CD14-positive monocyte (primary cell): ENCODE measurements at regions not wholly inside any gene's neighbourhood (a gene's known extent, or its start where the extent isn't known, plus 50 kb on each side); places are given as distances from the start of the nearest gene placed in this dataset.

Source experiments
- DNase-seq, 3 donors: peaks; one replicate each; pipeline ENCODE4 v3.0.0-alpha.2; 2011 to 2022
- H2AFZ ChIP-seq: 2 replicates; pipeline ENCODE4 v1.6.0; 2012; ENCODE audit warnings: mild to moderate bottlenecking, low read depth, low read length, inconsistent platforms; ENCODE audit not compliant: insufficient read depth, poor library complexity, severe bottlenecking
- H3K27ac ChIP-seq, 2 donors: 1 replicate in 1 of 2; 2 replicates in 1 of 2; pipeline ENCODE4 v1.5.1; 2012 to 2013; ENCODE audit warnings: low read length in 2 of 2, control low read depth in 1 of 2, inconsistent platforms in 1 of 2, low read depth in 1 of 2, mild to moderate bottlenecking in 1 of 2
- H3K27me3 ChIP-seq, 2 donors: one replicate each; pipeline versions ENCODE4 v1.6.0 to v1.6.1; 2011 to 2013; ENCODE audit warnings: low read length in 2 of 2; ENCODE audit not compliant: control insufficient read depth in 2 of 2, insufficient read depth in 2 of 2
- H3K36me3 ChIP-seq, 2 donors: replicated peaks in 1 of 2; 1 replicate in 1 of 2; 2 replicates in 1 of 2; pipeline versions ENCODE4 v1.5.1 to v1.6.1; 2012 to 2013; ENCODE audit warnings: low read length in 2 of 2, control low read depth in 1 of 2, inconsistent platforms in 1 of 2, mild to moderate bottlenecking in 1 of 2; ENCODE audit not compliant: insufficient read depth in 2 of 2, control insufficient read depth in 1 of 2
- H3K4me1 ChIP-seq, 2 donors: 1 replicate in 1 of 2; 2 replicates in 1 of 2; pipeline versions ENCODE4 v1.5.1 to v1.6.1; 2012 to 2013; ENCODE audit warnings: low read length in 2 of 2, control low read depth in 1 of 2, inconsistent platforms in 1 of 2, mild to moderate bottlenecking in 1 of 2, moderate library complexity in 1 of 2; ENCODE audit not compliant: insufficient read depth in 2 of 2, control insufficient read depth in 1 of 2
- H3K4me2 ChIP-seq: replicated peaks from 2 replicates; pipeline ENCODE3; 2012; ENCODE audit warnings: low read length, moderate library complexity, mild to moderate bottlenecking; ENCODE audit not compliant: poor library complexity, severe bottlenecking; ENCODE audit errors: extremely low read depth
- H3K4me3 ChIP-seq, 3 experiments: fragments of 200-600 bp in 1 of 3; sonication (generic) in 1 of 3; replicated peaks in 1 of 3; 1 replicate in 2 of 3; 2 replicates in 1 of 3; pipeline ENCODE4 v1.5.1; 2011 to 2013; ENCODE audit warnings: low read length in 3 of 3, mild to moderate bottlenecking in 3 of 3, control low read depth in 2 of 3, low read depth in 2 of 3, inconsistent platforms in 1 of 3, moderate library complexity in 1 of 3
- H3K79me2 ChIP-seq: 2 replicates; pipeline ENCODE4 v1.6.0; 2012; ENCODE audit warnings: mild to moderate bottlenecking, control low read depth, inconsistent platforms, low read length, moderate library complexity; ENCODE audit not compliant: insufficient read depth
- H3K9ac ChIP-seq: 2 replicates; pipeline ENCODE4 v1.6.0; 2017; ENCODE audit warnings: low read length, mild to moderate bottlenecking; ENCODE audit not compliant: insufficient read depth, poor library complexity, severe bottlenecking
- H3K9me3 ChIP-seq, 2 donors: replicated peaks in 1 of 2; 1 replicate in 1 of 2; 2 replicates in 1 of 2; pipeline versions ENCODE4 v1.5.1 to v1.6.1; 2012 to 2013; ENCODE audit warnings: low read length in 2 of 2, control low read depth in 1 of 2; ENCODE audit not compliant: control insufficient read depth in 1 of 2, insufficient read depth in 1 of 2
- H4K20me1 ChIP-seq: 2 replicates; pipeline ENCODE4 v1.6.0; 2012; ENCODE audit warnings: mild to moderate bottlenecking, low read length, control low read depth, moderate library complexity; ENCODE audit not compliant: insufficient read depth
- H3K27ac Mint-ChIP-seq, 7 donors: one replicate each; pipeline ENCODE4 v1.8.0; 2020; ENCODE audit warnings: mild to moderate bottlenecking in 7 of 7, mixed read lengths in 7 of 7, moderate library complexity in 6 of 7, inconsistent platforms in 2 of 7
- H3K27me3 Mint-ChIP-seq, 3 donors: one replicate each; pipeline ENCODE4 v1.8.0; 2021 to 2022; ENCODE audit warnings: low read depth in 3 of 3, mild to moderate bottlenecking in 3 of 3, mixed read lengths in 3 of 3, moderate library complexity in 3 of 3, inconsistent platforms in 1 of 3
- H3K36me3 Mint-ChIP-seq, 2 donors: one replicate each; pipeline ENCODE4 v1.8.0; 2020; ENCODE audit warnings: mixed read lengths in 2 of 2, inconsistent platforms in 1 of 2, mild to moderate bottlenecking in 1 of 2
- H3K4me1 Mint-ChIP-seq: one replicate; pipeline ENCODE4 v1.8.0; 2020; ENCODE audit warnings: mild to moderate bottlenecking, mixed read lengths
- H3K4me3 Mint-ChIP-seq, 2 donors: one replicate each; pipeline ENCODE4 v1.8.0; 2020; ENCODE audit warnings: mild to moderate bottlenecking in 2 of 2, mixed read lengths in 2 of 2, moderate library complexity in 1 of 2
- H3K9me3 Mint-ChIP-seq, 7 donors: one replicate each; pipeline ENCODE4 v1.8.0; 2020 to 2022; ENCODE audit warnings: mixed read lengths in 7 of 7, mild to moderate bottlenecking in 6 of 7, moderate library complexity in 6 of 7, inconsistent platforms in 2 of 7
- WGBS: methylation state at CpG from one replicate; pipeline ENCODE4 v1.1.5; 2013; ENCODE audit warnings: missing lambda C conversion rate; ENCODE audit not compliant: insufficient coverage; 5-methylcytosine and 5-hydroxymethylcytosine counted together
- intact Hi-C, 2 donors: fragments of 100-400 bp; cut with micrococcal nuclease; formaldehyde crosslinking; loops; one replicate each; pipeline versions ENCODE4 v1.15.0 to v1.15.1; 2023
- TF ChIP-seq, protein P1 (sequence below): fragments of 200-600 bp; IDR thresholded peaks from one replicate; pipeline ENCODE4 v1.8.0; 2022; ENCODE audit warnings: antibody characterized with exemption, mild to moderate bottlenecking

DNA sequence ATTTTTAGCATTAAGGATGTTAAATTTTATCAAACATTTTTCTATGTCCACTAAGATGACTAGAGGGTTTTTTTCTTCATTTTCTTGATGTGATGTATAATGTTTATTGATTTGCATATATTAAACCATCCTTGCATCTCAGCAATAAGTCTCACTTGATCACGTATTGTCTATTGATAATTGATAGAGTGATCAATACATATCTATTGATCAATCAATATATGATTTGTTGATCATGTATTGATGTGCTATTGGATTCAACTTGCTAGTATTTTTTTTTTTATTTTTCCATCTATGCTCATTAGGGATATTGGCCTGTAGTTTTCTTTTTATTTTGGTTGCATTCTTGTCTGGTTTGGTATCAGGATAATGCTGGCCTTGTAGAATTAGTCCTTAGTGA lies 2202.0 kb downstream of the PCDH9 start:
- peaks cover 0 to 14% (median 7%) of the 10 kb centered on the region in 7 donors for H3K9me3 Mint-ChIP-seq
- DNase-seq = no peak

DNA sequence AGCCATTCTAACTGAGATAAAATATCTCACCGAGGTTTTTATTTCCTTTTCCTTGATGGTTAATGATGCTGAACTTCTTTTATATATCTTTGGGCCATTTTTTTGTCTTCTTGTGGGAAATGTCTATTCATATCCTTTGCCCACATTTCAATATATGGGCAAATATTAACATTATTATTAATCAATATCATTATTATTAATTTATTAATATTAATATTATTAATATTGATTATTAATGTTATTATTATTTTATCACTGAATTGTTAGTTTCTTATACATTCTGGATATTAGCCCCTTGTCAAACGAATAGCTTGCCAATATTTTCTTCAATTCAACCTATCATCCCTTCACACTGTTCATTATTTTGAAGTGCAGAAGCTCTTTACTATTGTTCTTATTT lies 2203.6 kb downstream of the PCDH9 start:
- Histone ChIP-seq H3K4me1 (no peaks in the 10 kb centered on the region), H3K4me2 (no peak overlapping the region), H3K27me3 (no peaks in the 10 kb centered on the region), H3K27ac (no peak overlapping the region), H2AFZ (no peak overlapping the region), H3K9me3 (peaks cover 0 to 4% of the 10 kb centered on the region in 2 donors), H4K20me1 (no peaks in the 10 kb centered on the region), H3K79me2 (no peaks in the 10 kb centered on the region), H3K9ac (no peak overlapping the region), H3K36me3 (no peaks in the 10 kb centered on the region), H3K4me3 (no peak overlapping the region)
- TF ChIP-seq, protein P1, sequence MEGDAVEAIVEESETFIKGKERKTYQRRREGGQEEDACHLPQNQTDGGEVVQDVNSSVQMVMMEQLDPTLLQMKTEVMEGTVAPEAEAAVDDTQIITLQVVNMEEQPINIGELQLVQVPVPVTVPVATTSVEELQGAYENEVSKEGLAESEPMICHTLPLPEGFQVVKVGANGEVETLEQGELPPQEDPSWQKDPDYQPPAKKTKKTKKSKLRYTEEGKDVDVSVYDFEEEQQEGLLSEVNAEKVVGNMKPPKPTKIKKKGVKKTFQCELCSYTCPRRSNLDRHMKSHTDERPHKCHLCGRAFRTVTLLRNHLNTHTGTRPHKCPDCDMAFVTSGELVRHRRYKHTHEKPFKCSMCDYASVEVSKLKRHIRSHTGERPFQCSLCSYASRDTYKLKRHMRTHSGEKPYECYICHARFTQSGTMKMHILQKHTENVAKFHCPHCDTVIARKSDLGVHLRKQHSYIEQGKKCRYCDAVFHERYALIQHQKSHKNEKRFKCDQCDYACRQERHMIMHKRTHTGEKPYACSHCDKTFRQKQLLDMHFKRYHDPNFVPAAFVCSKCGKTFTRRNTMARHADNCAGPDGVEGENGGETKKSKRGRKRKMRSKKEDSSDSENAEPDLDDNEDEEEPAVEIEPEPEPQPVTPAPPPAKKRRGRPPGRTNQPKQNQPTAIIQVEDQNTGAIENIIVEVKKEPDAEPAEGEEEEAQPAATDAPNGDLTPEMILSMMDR = no peak
- H3K27me3 Mint-ChIP-seq = peaks cover 0 to 1% (median 0%) of the 10 kb centered on the region in 3 donors
- no peak overlapping the region for H3K27ac Mint-ChIP-seq
- no peak overlapping the region for H3K4me3 Mint-ChIP-seq
- DNase-seq = no peak
- no peaks in the 10 kb centered on the region for H3K4me1 Mint-ChIP-seq
- intact Hi-C loops = no loop called here
- H3K9me3 Mint-ChIP-seq = peaks cover 0 to 13% (median 4%) of the 10 kb centered on the region in 7 donors
- H3K36me3 Mint-ChIP-seq = no peaks in the 10 kb centered on the region
- no CpG with 5 or more reads among the region's 2 CpGs for WGBS

More for the DNA sequence above, 2202.0 kb downstream of the PCDH9 start:
- Histone ChIP-seq H4K20me1 (no peaks in the 10 kb centered on the region), H3K4me3 (no peak overlapping the region), H3K36me3 (no peaks in the 10 kb centered on the region), H3K4me2 (no peak overlapping the region), H3K4me1 (no peaks in the 10 kb centered on the region), H3K27me3 (no peaks in the 10 kb centered on the region), H3K9ac (no peak overlapping the region), H3K9me3 (peaks cover 0 to 8% of the 10 kb centered on the region in 2 donors), H3K79me2 (no peaks in the 10 kb centered on the region), H2AFZ (no peak overlapping the region), H3K27ac (no peak overlapping the region)
- Mint-ChIP-seq H3K27me3 (peaks cover 0 to 1% (median 0%) of the 10 kb centered on the region in 3 donors), H3K4me1 (no peaks in the 10 kb centered on the region), H3K4me3 (no peak overlapping the region), H3K27ac (no peak overlapping the region), H3K36me3 (no peaks in the 10 kb centered on the region)
- TF ChIP-seq, protein P1 = no peak
- intact Hi-C loops = no loop called here
- no CpG with 5 or more reads among the region's 1 CpG for WGBS
